ENCODE measurements at regions not wholly inside any gene's neighbourhood (a gene's known extent, or its start where the extent isn't known, plus 50 kb on each side); places are given as distances from the start of the nearest gene placed in this dataset.

- no peak for DNase-seq (ENCODE audit: low read depth)
These were observed 262.1 kb downstream of the ENC1 start for GRCh38 chr5:74378464-74378863.

- no peak for DNase-seq (ENCODE audit: low read depth)
These were observed 264.3 kb downstream of the ENC1 start for GRCh38 chr5:74376187-74376586.

DNA sequence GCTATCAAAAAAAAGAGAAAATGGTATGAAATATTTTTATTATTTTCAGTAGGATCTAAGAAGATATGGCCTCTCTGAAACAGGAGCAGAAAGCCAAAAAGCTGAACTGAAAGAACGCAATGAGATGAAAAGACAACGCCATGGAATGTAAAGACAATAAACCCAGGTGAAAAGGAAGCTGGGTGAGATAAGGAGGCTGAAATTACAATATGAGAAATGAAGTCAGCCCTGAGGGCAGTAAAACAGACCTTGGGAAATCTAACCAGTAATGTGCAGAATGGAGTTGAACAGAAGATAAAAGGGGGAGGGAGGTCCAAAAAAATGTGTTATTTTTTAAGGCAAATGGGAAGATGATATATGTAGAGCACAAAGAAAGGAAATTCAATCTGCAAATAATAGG is 265.3 kb downstream of the ENC1 start:
- DNase-seq (ENCODE audit: low read depth), result no peak

DNA sequence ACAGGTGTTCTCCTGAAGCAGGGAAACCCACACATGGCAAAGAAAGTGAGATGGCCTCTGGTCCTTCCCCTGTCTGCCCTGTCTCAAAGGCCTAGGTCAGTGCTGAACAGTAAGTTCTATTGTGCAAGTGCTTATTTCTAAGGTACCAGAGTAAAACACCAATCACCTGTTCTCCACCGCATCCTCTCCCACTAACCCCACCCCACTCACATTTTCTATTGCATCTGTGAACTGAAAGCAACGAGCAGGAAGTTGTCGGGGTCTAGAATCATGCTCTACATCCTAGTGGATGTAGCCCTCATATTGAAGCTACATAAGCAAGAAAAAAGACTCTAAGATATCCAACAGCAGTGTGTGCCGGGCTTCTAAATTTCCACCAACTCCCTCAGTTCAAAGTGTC is 265.9 kb downstream of the ENC1 start:
- no peak for DNase-seq (ENCODE audit: low read depth)

- no peak for DNase-seq (ENCODE audit: low read depth)
These were observed 267.5 kb downstream of the ENC1 start for GRCh38 chr5:74373076-74373475.

- DNase-seq (ENCODE audit: low read depth), result no peak
These were observed 267.9 kb downstream of the ENC1 start for GRCh38 chr5:74372502-74373064.

GRCh38 chr5:74372051-74372450 is 268.5 kb downstream of the ENC1 start:
- no peak for DNase-seq (ENCODE audit: low read depth)

GRCh38 chr5:74371621-74372020 is 268.9 kb downstream of the ENC1 start:
- no peak for DNase-seq (ENCODE audit: low read depth)

GRCh38 chr5:74370168-74370567 is 270.4 kb downstream of the ENC1 start:
- no peak for DNase-seq (ENCODE audit: low read depth)

DNA sequence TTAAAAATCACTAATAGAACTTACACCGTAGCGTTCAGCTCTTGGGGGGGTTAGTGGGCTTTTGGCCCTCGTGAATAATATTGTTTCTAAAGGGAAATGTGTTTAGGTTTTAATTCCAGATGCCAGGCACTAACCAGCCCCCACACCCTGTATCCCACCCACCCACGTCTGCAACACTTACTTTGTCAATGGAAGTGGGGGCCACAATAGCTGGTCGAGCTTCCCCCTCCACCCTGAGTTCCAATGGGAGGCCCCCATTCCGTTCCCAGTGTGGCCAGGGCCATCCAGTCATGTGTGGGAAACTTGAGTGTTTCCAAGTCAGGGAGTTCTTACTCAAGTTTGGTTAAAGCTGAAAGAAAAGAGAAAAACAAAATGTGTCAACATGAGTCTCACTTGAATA is 271.4 kb downstream of the ENC1 start:
- DNase-seq (ENCODE audit: low read depth), result no peak

DNA sequence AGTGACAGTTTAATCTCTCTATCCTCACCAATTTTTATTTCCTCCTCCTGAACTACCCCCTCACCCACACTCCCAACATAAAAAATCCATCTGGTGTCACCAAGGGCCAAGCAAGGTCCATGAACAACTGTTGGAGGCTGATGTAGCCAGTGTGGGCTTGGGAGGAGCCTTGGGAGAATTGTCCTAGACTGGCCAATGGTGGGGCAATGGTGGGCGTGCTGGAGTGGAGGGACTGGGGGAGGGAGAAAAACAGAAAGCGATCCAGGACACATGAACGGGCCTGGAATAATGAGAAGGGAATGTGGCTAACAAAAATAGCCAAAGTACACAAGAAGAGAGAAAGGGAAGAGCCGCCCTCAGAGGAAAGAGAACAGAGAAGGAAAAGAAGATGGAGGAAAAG is 272.6 kb downstream of the ENC1 start:
- no peak for DNase-seq (ENCODE audit: low read depth)

GRCh38 chr5:74367241-74367733 is 273.2 kb downstream of the ENC1 start:
- no peak for DNase-seq (ENCODE audit: low read depth)

DNA sequence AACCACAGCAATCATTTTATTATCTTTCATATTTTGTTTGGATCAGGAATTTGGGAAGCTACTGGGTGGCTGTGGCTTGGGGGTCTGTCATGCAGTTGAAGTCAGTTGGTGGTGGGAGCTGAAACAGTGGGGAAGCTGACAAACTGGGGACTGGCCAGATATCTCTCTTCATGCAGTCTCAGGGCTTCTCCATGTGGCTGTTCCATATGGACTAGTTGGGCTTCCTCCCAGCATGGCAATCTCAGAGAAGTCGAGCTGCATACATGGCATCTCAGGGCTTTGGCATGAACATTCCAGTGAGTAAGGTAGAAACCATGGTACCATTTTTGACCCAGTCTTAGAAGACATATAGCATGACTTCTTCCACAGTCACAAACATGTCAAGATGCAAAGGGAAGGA is 274.8 kb downstream of the ENC1 start:
- DNase-seq (ENCODE audit: low read depth), result no peak

- DNase-seq (ENCODE audit: low read depth), result no peak
These were observed 276.0 kb downstream of the ENC1 start for GRCh38 chr5:74364507-74364906.

DNA sequence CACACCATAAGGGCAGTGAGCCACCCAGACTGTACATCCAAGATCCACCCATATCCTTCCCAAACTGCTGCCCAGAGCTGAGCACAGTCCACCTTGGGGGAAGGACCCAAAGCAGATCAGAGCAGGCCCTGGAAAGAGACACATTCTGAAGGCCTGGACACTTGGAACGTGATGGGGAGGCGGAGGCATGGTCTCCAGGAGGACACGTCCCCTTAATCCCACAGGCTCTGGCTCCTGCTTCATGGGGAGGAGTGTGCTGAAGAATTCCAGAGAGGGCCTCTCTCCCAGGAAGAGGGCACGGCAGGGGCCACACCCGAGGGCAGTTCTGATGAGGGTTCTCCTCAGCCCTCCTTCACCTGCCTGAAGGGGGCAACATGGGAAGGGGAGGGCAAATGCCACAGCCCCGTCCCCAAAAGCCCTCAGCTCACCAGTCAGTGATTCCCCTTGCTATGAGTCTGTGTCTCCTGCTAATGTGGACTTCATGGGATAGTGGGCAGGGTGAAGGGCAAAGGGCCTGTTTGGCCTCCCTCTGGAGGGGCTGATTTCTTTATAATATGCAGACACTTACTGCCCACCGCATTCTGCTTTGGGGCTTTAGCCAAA is 276.8 kb downstream of the ENC1 start:
- DNase-seq (ENCODE audit: low read depth), result no peak

DNA sequence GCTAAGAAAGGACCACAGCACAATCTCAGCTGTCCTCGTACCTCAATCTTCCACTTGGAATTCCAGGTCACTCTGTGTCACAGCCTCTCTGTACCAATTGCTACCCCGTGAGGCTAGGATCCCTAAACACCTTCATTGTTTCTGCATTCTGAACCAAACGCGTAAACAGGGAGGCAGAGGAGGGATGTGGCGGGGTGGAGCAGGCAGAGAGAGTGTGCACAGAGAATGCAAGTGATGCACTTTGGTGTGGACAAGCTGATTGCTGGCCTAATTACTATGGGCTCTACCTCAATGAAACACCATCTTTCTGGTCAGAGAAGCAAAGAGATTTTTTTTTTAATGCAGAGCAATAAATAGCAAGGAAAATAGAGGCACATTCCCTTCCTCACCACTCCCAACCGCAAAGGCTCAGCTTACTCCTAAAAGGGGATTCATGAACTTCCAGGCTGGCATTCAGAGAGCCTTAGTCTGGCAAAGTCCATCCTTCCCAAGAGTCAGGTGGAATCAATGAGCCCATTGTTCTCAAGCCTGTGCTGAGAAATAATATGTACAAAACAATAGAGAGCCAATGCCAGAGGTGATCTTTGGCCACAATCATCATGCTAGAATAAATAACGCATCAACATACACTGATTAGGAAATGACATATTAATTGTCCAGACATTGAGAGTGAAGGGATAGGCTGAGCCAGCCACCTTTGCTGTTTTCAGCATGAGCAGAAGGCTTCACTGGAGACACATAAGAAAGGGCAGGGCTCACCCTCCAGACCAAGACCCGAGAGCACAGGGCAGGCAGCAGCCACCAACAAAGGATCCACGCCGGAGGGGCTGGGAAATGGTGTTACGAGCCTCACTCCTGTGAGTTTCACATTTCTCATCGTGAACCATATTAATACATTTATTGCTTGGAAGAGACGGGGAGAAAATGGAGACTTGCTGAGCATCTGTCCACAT is 278.8 kb downstream of the ENC1 start:
- no peak for DNase-seq (ENCODE audit: low read depth)

DNA sequence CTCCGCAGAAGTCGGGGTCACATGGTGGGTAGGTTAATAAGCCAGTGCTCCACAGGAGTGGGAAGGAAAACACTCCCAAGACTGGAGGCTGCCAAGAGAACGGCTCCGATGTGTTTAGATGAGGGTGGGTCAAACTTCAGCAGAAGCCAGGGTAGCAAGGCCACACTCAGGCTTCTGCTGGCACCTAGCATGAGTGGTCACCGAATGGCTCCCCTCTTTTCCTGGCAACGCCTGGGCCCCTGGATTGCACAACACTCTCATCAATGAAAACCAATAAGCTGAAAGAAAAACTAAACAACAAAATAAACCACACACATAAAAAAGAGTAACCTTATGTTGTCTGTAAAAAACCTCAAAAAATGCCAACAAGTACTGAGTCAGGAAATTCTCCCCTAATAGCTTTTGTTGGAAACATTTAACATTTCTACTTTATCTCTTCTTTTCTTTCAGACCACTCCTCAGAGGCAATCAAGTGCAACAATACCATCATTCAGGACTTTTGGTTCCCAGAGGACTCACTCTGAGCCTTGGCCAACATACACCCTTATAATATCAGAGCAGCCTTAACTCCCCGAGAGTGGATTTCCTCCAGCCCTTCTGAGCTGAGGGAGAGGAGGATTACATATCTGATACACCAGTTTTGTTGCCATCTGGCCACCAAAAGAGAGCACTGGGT is 279.9 kb downstream of the ENC1 start:
- DNase-seq (ENCODE audit: low read depth), result no peak

- DNase-seq (ENCODE audit: low read depth), result no peak
These were observed 282.7 kb downstream of the ENC1 start for GRCh38 chr5:74357827-74358226.

- no peak for DNase-seq (ENCODE audit: low read depth)
These were observed 284.4 kb downstream of the ENC1 start for GRCh38 chr5:74356009-74356695.

DNA sequence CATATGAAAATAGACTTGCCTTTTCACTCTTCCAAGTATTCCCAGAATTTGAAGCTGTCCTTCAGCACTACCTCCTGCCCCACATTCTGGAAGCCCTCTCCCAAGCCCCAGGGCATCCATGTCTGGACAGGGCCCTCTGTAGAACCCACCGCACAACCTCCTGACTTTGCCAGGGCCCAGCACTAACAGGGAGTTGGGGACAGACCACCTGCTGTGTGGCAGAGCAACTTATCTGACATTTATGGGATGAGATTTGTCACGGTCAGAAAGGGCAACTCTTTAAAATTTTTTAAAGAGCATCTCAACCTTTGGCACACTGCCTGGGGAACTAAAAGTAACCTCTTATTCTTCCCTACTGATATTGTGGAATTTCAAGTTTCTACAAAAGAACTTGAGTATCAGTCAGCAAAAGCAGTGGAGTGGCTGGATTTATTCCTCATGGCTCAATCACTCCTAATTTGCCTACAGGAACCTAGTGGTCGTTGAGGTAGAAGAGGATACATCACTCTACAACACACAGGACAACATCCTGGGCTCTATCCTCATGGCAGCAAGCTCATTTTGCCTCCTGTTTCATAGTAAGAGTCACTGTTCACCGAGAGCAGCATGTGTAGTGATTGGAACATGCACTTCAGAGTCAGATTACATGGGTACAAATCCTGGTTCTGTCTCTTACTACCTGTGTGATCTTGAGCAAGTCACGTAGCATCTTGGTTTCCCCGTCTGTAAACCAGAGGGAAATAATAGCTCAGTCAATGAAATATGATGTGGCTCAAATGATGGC is 285.3 kb downstream of the ENC1 start:
- no peak for DNase-seq (ENCODE audit: low read depth)

DNA sequence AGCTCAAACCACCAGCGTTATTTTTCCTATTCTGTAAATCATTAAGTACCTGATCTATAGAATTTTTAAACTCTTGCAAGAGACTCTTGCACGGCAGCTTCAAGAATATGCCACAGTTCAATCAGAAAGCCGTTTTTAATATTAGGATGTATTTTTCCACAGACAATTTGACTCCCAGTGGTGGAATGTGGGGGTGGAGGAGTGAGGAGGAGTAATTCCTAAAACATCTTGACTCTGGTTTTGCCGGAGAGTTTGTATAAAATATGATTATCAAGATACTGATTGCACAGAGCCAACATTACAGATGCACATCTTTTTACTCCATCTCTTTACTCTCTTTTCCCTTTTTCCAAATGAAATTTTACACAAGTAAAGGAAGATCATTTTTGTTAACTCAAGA is 288.3 kb downstream of the ENC1 start:
- DNase-seq (ENCODE audit: low read depth), result no peak
